SJSA1 (cell line): ENCODE measurements at regions not wholly inside any gene's neighbourhood (a gene's known extent, or its start where the extent isn't known, plus 50 kb on each side); places are given as distances from the start of the nearest gene placed in this dataset.
"Not testable (repeated sequence)": the region's sequence is repeated elsewhere in the genome, so short reads cannot be mapped to it uniquely, and the experiment has no call there.

ENCODE experiments used
- DNase-seq, 2 experiments: peaks; one replicate each; pipeline ENCODE4 v3.0.0-alpha.2; 2015 to 2020; ENCODE audit warnings: low spot score in 2 of 2, low read depth in 1 of 2
- H3K27ac ChIP-seq: fragments of 250-450 bp; sonication (Bioruptor Pico); 2 replicates; pipeline ENCODE4 v1.5.1; 2020; ENCODE audit warnings: mild to moderate bottlenecking, moderate library complexity
- H3K27me3 ChIP-seq: fragments of 250-450 bp; sonication (Bioruptor Pico); replicated peaks from 2 replicates; pipeline ENCODE4 v1.5.1; 2020; ENCODE audit warnings: mild to moderate bottlenecking, moderate library complexity
- H3K36me3 ChIP-seq: fragments of 250-450 bp; sonication (Bioruptor Pico); 2 replicates; pipeline ENCODE4 v1.5.1; 2020; ENCODE audit warnings: mild to moderate bottlenecking
- H3K4me1 ChIP-seq: fragments of 250-450 bp; sonication (Bioruptor Pico); replicated peaks from 2 replicates; pipeline ENCODE4 v1.6.1; 2021; ENCODE audit warnings: mild to moderate bottlenecking
- H3K4me3 ChIP-seq: fragments of 250-450 bp; sonication (Bioruptor Pico); 2 replicates; pipeline ENCODE4 v1.5.1; 2020; ENCODE audit warnings: mild to moderate bottlenecking
- H3K9me3 ChIP-seq: fragments of 250-450 bp; sonication (Bioruptor Pico); replicated peaks from 2 replicates; pipeline ENCODE4 v1.5.1; 2020; ENCODE audit warnings: mild to moderate bottlenecking

DNA sequence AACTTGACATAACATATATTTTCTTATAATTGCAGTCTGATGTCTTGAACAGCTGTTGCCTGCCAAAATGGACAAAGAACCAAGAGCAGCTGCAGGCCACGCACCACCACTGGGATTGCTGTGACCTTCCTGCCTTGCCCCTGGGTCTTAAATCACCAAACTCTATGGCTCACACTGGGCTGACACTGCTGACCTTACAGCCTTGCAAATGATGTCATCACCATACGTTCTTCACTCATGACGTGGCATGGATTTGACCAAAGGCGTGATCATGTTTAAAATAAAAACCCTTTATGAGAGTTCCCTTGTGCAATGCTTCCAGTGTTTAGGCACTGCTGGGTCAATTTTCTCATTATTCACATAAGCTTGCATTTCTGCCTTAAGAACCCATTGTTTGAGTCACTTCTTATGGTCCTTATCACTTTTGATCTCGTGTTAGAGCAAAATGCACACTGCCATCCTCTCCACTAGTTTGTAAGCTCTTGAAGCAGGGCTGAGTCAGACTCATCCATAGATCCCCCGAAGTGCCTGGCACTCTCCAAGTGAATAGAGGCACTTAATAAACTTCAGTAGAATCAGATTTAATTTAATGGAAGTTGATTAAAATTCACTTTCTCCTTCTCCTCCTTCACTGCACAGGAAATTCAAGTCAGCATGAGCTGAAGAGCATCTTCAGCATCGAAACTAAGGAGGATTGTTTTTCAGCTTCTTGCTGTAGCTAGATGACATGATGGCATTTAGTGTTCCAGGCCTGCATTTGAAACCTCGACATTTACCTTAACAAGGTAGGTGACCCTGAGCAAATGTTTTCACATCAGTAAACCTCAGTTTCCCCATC, 132.4 kb upstream of the PZP start:
- Histone ChIP-seq H3K36me3 (no peaks in the 10 kb centered on the region), H3K27me3 (no peaks in the 10 kb centered on the region), H3K9me3 (peaks cover 4% of the 10 kb centered on the region; the same call in 1 of the 2 replicates), H3K27ac (no peak overlapping the region), H3K4me1 (no peaks in the 10 kb centered on the region), H3K4me3 (no peak overlapping the region)
- no peak for DNase-seq

DNA sequence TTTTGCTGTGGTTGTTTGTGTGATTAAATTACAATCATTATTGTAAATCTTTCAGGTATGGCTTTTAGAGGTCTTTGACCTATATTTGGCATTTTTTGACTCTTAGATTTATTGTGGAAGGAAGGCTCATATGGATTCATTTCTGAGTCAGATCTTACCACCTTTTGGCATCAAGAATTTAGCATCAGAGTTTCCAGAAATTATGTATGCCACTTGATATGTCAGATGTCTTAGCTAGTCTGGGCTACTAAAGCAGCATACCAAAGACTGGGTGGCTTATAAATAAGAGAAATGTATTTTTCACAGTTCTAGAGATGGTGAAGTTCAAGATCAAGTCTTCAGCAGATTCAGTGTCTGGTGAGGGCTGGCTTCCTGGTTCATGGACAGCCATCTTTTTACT, 129.5 kb upstream of the PZP start:
- peaks cover 5% of the 10 kb centered on the region; the same call in 1 of the 2 replicates for H3K9me3 ChIP-seq
- H3K4me3 ChIP-seq, result no peak overlapping the region
- H3K27me3 ChIP-seq, result no peaks in the 10 kb centered on the region
- H3K4me1 ChIP-seq, result no peaks in the 10 kb centered on the region
- H3K27ac ChIP-seq, result no peak overlapping the region
- no peak for DNase-seq
- H3K36me3 ChIP-seq, result no peaks in the 10 kb centered on the region

DNA sequence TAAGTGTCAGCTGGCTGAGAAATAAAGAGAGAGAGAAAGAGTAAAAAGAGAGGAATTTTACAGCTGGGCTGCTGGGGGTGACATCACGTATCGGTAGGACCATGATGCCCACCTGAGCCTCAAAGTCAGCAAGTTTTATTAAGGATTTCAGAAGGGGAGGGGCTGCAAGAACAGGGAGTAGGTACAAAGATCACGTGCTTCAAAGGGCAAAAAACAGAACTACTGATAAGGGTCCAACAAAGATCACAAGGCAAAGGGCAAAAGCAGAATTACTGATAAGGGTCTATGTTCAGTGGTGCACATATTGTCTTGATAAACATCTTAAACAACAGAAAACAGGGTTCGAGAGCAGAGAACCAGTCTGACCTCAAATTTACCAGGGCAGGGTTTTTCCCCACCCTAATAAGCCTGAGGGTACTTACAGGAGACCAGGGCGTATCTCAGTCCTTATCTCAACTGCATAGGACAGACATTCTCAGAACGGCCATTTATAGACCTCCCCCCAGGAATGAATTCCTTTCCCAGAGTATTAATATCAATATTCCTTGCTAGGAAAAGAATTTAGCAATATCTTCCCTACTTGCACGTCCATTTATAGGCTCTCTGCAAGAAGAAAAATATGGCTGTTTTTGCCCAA, 128.3 kb upstream of the PZP start:
- not testable (repeated sequence) for H3K4me3 ChIP-seq, H3K9me3 ChIP-seq, H3K4me1 ChIP-seq, H3K27me3 ChIP-seq, DNase-seq, H3K36me3 ChIP-seq, H3K27ac ChIP-seq

DNA sequence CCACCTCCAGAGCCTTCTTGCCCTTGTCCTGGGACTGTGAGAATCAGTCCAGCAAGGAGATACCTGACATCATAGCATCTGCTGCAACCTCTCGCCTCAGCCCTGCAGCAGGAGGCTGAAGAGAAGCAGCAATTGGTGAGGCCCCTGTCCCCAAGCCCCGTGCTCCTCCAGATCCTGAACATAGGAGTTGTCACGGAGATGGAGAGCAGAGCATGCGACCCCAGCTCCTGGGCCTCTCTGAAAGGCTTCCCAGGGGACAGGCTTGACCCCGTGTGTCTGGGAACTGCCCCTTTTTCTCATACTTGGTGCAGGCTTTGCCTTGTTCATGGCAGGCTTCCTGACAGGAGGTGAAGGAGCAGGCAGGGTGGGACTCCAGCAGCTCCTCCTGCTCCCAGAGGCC, 127.7 kb upstream of the PZP start:
- H3K36me3 ChIP-seq, result no peaks in the 10 kb centered on the region
- H3K27me3 ChIP-seq, result no peaks in the 10 kb centered on the region
- H3K4me1 ChIP-seq, result no peaks in the 10 kb centered on the region
- peaks cover 5% of the 10 kb centered on the region; the same call in 1 of the 2 replicates for H3K9me3 ChIP-seq
- H3K27ac ChIP-seq, result no peak overlapping the region
- no peak overlapping the region for H3K4me3 ChIP-seq
- DNase-seq, result no peak

DNA sequence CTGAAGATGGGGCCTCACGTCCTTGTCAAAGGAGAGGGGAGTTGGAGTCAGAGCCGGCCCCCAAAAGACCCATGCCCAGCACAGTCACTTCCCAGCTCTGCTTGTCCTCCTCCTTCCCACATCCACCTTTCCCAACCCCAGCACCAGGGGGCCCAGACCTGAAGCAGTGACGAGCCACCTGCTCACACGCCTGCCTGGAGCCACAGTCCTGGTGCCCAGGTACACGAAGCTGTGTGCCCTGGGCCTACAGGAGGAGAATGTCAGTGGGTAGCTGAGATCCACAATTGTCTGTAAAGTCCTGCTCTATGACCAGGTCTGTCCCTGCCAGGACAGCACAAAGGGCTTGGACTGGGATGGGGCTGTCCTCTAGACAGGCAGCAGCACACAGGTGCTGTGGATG, 126.8 kb upstream of the PZP start:
- H3K4me3 ChIP-seq, result no peak overlapping the region

DNA sequence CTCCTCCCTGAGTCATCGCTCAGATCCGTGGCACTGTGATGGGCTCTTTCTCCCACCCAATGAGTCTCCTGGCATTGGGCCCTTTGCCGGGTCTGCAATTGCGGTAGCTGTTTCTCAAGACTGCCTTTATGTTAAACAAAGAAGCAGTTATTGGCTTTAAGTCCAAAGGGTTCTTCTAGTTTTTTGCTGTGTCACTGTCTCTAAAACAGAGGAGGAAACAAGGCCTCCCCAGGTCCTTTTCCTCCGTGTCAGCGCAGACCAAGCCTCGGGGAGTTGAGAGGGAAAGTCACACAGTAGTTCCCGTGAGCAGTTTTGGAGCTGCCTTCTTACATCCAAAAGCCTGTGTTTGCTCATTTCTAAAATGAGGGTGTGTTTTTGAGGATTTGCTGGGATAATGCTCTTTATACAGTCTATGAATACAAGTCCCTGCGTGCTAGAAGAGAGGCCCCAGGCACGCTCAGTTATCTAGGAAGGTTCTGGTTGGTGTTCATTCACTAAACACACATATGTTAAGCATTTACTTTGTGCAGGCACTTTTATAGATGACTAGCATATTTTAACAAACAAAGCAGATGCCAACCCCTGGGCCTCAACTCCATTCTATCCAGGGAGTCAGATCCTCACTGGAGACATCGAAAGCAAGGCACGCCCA, 126.0 kb upstream of the PZP start:
- DNase-seq, result no peak
- Histone ChIP-seq H3K36me3 (no peaks in the 10 kb centered on the region), H3K27me3 (no peaks in the 10 kb centered on the region), H3K27ac (no peak overlapping the region), H3K4me1 (no peaks in the 10 kb centered on the region), H3K4me3 (no peak overlapping the region), H3K9me3 (peaks cover 5% of the 10 kb centered on the region; the same call in 1 of the 2 replicates)

More for the DNA sequence above, 126.8 kb upstream of the PZP start:
- Histone ChIP-seq H3K27me3 (no peaks in the 10 kb centered on the region), H3K27ac (no peak overlapping the region), H3K9me3 (peaks cover 5% of the 10 kb centered on the region; the same call in 1 of the 2 replicates), H3K36me3 (no peaks in the 10 kb centered on the region), H3K4me1 (no peaks in the 10 kb centered on the region)
- DNase-seq, result no peak

DNA sequence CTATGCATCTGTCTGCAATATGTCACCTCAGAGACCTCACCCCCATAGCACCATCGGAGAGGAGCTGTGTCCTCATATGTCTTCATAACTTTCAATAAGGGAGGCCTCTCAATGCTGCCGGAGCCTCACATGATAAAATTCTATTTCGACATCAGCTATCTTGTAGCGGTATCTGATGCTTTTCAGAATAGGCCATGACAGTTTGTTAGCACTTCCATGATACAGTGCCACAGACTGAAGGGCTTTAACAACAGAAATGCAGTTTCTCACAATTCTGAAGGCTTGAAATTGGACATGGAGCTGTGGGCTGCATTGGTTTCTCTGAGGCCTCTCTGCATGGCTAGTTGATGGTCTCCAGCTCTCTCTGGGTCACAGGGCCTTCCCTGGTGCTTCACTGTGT, 125.0 kb upstream of the PZP start:
- H3K4me3 ChIP-seq, result no peak overlapping the region

DNA sequence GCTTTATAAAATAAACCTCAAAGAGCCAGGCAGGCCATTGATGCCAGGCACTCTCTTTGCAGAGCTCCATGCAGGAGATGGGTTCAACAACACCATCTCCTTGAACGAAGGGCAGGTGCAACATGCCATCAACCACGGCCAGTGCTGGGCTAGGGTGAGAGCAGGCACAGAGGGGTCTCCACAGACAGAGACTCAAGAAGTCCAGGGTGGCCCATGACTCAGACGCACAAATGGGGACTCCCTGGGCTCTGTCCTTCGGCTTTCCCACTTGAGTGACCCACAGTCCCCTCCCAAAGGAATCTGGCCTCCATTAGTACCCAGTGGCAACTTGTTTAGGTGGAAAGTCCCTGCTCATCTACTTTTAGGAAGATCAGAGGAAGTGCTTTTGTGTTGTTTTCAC, 124.4 kb upstream of the PZP start:
- H3K36me3 ChIP-seq, result no peaks in the 10 kb centered on the region
- H3K4me3 ChIP-seq, result no peak overlapping the region
- H3K9me3 ChIP-seq, result peaks cover 5% of the 10 kb centered on the region; the same call in 1 of the 2 replicates
- H3K4me1 ChIP-seq, result no peaks in the 10 kb centered on the region
- no peaks in the 10 kb centered on the region for H3K27me3 ChIP-seq
- no peak overlapping the region for H3K27ac ChIP-seq
- no peak for DNase-seq

More for the DNA sequence above, 125.0 kb upstream of the PZP start:
- DNase-seq, result no peak
- no peak overlapping the region for H3K27ac ChIP-seq
- no peaks in the 10 kb centered on the region for H3K36me3 ChIP-seq
- peaks cover 5% of the 10 kb centered on the region; the same call in 1 of the 2 replicates for H3K9me3 ChIP-seq
- H3K4me1 ChIP-seq, result no peaks in the 10 kb centered on the region
- no peaks in the 10 kb centered on the region for H3K27me3 ChIP-seq

DNA sequence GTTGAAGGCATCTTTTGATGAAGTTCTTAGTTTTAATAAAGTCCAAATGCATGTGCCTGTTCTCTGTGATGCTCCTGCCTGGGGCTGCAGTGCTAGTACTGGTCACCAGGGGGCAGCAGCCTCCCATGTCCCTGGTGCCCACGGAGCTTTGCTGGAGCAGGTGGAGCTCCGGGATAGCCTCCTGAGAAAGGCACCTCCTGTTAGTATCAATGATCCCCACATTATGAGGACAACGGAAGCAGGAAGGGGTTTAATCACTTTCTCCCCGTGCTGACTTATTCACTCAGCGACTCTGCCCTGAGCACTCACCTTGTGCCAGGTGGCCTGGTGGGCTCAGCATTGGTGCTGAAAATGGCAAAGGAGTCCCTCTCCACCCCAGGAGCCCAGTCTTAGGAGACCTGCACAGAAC, 123.0 kb upstream of the PZP start:
- peaks cover 5% of the 10 kb centered on the region; the same call in 1 of the 2 replicates for H3K9me3 ChIP-seq
- no peaks in the 10 kb centered on the region for H3K27me3 ChIP-seq
- no peaks in the 10 kb centered on the region for H3K36me3 ChIP-seq
- DNase-seq, result peak in 1 of 2 experiments; percentile 31
- no peaks in the 10 kb centered on the region for H3K4me1 ChIP-seq
- no peak overlapping the region for H3K27ac ChIP-seq
- no peak overlapping the region for H3K4me3 ChIP-seq

DNA sequence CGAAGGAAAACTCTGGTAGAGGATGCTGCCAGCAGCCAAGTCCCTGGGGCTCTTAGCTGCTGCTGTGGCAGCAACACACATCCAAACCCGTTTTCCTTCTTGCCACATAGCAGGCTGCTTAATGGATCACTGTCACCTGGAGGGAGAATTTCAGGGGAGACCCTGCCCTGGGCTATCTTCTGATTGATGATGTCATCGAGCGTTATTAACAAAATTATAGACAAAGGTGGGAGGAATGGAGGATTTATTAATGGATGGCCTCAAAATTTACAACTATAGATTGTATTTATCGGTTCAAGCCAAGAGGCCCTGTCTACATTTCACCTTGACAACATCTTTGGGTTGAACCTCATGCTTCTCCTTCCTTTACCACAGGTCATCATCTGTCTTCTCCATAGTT, 120.8 kb upstream of the PZP start:
- Histone ChIP-seq H3K36me3 (no peaks in the 10 kb centered on the region), H3K27me3 (no peaks in the 10 kb centered on the region), H3K4me3 (no peak overlapping the region), H3K9me3 (no peaks in the 10 kb centered on the region), H3K27ac (no peak overlapping the region), H3K4me1 (no peaks in the 10 kb centered on the region)
- no peak for DNase-seq

DNA sequence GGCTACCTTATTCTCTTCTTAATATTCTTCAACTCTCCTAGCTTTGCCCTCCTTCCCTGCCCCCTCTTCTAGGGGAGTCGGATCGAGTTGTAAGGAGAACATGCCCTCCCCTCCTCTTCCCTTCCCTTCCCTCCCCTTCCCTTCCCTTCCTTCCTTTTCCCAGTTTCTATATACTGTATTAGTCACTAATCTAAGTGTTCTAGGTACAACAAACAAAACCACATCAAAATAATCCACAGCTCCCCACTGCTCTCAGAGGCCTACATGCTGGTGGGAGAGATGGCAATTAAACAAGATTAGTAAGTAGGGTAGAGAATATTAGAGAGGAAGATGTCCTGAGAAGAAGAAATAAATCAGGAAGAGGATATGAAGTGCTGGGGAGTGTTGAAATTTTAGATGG, 119.9 kb upstream of the PZP start:
- Histone ChIP-seq H3K36me3 (no peaks in the 10 kb centered on the region), H3K27me3 (no peaks in the 10 kb centered on the region), H3K27ac (no peak overlapping the region), H3K4me1 (no peaks in the 10 kb centered on the region), H3K9me3 (no peaks in the 10 kb centered on the region), H3K4me3 (no peak overlapping the region)
- DNase-seq, result no peak

DNA sequence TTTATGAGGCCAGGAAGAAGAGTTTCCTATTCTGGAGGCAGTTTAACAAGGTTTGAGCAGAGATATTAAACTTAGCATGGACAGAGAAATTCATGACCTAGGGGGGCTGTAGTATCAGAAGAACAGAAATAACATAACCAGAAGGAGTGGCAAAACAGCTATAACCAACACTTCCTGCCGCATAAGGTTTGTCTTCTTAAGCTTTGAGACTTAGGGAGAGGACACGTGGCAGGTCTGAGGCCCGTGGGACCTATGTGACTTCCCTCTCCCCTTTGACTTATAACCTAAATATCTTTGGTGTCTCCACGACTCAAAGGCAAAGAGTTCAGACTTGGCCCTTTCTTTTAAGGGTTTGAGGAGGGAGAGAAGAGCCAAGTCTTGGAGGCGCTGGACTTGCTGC, 119.1 kb upstream of the PZP start:
- H3K9me3 ChIP-seq, result no peaks in the 10 kb centered on the region
- H3K4me1 ChIP-seq, result no peaks in the 10 kb centered on the region
- DNase-seq, result no peak
- H3K4me3 ChIP-seq, result no peak overlapping the region
- H3K36me3 ChIP-seq, result no peaks in the 10 kb centered on the region
- no peaks in the 10 kb centered on the region for H3K27me3 ChIP-seq
- H3K27ac ChIP-seq, result no peak overlapping the region

DNA sequence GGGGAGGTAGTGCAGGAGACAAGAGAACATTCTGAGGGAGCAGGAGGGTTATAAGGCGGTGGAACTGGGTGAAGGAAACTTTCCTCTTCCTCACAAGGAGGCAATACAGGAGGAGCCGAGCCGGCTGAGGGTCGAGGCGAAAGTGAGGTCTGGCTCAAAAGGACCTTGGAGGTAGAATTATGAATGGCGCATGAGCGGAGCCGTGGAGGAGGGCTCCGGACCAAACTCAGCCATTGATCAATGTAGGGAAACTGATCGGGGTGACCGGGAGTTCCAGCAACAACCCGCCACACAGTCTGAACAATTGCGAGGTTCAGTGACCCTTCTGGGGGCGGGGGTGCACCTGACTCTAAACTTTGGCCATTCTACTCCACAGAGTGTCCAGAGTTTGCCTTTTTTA, 118.7 kb upstream of the PZP start:
- H3K4me3 ChIP-seq, H3K9me3 ChIP-seq, H3K4me1 ChIP-seq, H3K27ac ChIP-seq, H3K36me3 ChIP-seq, DNase-seq, H3K27me3 ChIP-seq: not testable (repeated sequence)

DNA sequence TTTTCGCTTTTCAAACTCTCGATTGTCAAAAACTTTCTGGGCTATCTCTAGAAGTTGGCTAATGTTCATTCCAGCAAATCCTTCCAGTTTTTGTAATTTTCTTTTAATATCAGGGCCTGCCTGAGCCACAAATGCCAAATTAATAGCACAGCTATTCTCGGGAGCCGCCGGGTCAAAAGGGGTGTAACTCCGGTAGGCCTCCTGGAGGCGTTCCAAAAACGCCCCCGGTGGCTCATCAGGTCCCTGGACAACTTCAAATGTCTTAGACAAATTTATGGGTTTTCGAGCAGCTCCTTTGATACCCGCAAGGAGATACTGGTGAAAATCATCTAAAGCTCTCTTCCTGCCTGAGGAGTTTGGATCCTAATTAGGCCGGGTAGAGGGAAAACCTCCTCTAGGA, 117.9 kb upstream of the PZP start:
- no peak overlapping the region for H3K27ac ChIP-seq
- no peaks in the 10 kb centered on the region for H3K4me1 ChIP-seq
- no peaks in the 10 kb centered on the region for H3K27me3 ChIP-seq
- no peaks in the 10 kb centered on the region for H3K9me3 ChIP-seq
- DNase-seq, result no peak
- no peaks in the 10 kb centered on the region for H3K36me3 ChIP-seq
- no peak overlapping the region for H3K4me3 ChIP-seq
